ENCODE measurements at regions not wholly inside any gene's neighbourhood (a gene's known extent, or its start where the extent isn't known, plus 50 kb on each side); places are given as distances from the start of the nearest gene placed in this dataset.

GRCh38 chr11:116510886-116511650 is 261.7 kb downstream of the BUD13 start:
- TF ChIP-seq CREB1 (IDR thresholded peaks at IDR 0.05; ENCODE audit: low read depth) (no peak), EP300 (IDR thresholded peaks at IDR 0.05; ENCODE audit: borderline replicate concordance) (no peak), CEBPB (IDR thresholded peaks at IDR 0.05) (no peak), RAD21 (IDR thresholded peaks at IDR 0.05; ENCODE audit: low read depth) (no peak), TCF12 (IDR thresholded peaks at IDR 0.05; ENCODE audit: low read depth) (no peak), TAF1 (IDR thresholded peaks at IDR 0.05; ENCODE audit: low read depth) (no peak), REST (IDR thresholded peaks at IDR 0.05; ENCODE audit: low read depth) (no peak), EGR1 (IDR thresholded peaks at IDR 0.05) (no peak), NFIC (IDR thresholded peaks at IDR 0.05) (no peak), TEAD4 (IDR thresholded peaks at IDR 0.05) (no peak), MAX (IDR thresholded peaks at IDR 0.05) (no peak)

Measured in Ishikawa (cell line).